C4-2B (cell line): ENCODE measurements at regions not wholly inside any gene's neighbourhood (a gene's known extent, or its start where the extent isn't known, plus 50 kb on each side); places are given as distances from the start of the nearest gene placed in this dataset.

Experiments used
- H3K27ac ChIP-seq: fragments of 450-650 bp; 2 replicates; pipeline ENCODE4 v1.5.1; 2017
- CTCF ChIP-seq: fragments of 450-650 bp; conservative IDR thresholded peaks from 2 replicates; pipeline ENCODE4 v1.5.1; 2017; ENCODE audit warnings: mild to moderate bottlenecking
- ZFX ChIP-seq: fragments of 450-650 bp; IDR thresholded peaks from 2 replicates; pipeline ENCODE4 v1.6.1; 2017

DNA sequence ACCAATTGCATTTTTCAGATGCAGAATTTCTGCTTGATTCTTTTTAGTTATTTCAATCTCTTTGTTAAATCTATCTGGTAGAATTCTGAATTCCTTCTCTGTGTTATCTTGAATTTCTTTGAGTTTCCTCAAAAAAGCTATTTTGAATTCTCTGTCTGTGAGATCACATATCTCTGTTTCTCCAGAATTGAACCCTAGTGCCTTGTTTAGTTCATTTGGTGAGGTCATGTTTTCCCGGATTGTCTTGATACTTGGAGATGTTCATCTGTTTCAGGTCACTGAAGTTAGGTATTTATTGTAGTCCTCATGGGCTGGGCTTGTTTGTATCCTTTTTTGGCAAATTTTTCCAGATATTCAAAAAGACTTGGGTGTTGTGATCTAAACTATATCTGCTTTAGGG is 202.9 kb upstream of the SERP2 start:
- no peak for TF ChIP-seq ZFX
- TF ChIP-seq CTCF: no peak
- H3K27ac ChIP-seq: no peak overlapping the region

DNA sequence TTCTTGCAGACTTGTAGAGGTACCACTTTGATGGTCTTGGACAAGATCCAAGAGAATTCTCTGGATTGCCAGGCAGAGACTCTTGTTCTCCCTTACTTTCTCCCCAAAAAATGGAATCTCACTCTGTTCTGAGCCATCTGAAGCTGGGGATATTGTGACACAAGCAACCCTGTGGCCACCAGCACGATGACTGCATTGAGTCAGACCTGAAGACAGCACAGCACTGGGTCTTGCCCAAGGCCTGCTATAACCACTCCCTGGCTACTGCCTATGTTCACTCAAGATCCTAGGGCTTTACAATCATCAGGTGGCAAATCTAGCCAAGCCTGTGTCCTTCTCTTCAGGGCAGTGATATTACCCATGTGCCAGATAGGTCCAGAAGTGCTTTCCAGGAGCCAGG is 202.5 kb upstream of the SERP2 start:
- H3K27ac ChIP-seq: no peak overlapping the region
- no peak for TF ChIP-seq CTCF
- TF ChIP-seq ZFX: no peak

DNA sequence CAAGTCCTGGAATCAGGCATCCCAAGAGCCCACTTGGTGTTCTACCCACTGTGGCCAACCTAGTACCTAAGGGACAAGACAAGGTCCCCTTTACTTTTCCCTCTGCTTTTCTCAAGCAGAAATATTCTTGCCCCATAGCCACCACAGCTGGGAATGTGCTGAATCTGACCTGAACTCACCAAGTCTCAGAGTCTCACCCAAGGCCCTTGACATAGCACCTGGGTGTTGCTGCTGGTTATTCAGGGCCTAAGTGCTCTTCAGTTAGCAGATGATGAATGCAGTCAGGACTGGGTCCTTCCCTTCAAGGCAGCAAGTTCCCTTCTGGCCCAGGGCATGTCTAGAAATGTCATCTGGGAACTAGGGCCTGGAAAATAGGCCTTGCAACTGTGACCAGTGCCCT is 201.8 kb upstream of the SERP2 start:
- TF ChIP-seq CTCF (no peak), ZFX (no peak)
- H3K27ac ChIP-seq: 0 out of 2 replicates have a peak overlapping the region, but pooled peaks have one; percentile 9

DNA sequence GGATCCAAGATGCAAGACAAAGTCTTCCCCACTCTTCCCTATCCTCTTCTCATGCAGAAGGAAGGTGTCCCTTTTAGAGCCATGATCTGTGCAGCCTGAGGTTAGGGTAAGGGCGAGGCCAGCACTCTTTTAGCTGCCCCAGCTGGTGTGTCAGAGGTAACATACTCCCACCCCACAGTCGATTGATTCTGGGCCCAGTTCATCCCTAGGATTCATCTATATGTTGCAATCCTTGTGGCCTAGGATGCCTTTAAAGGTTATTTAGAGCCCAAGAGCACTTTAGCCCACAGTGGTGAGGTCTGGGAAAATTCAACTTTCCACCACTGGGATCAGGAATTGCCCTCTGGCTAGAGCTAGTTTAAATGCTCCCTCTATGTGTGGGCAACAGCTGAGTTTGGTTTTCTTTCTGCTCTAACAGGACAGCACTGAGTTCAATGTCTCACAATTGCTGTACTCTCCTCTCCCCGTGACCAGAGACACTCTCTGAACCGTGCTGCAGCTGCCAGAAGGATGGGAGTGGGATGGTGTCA is 201.3 kb upstream of the SERP2 start:
- TF ChIP-seq CTCF: no peak
- TF ChIP-seq ZFX: no peak
- 0 out of 2 replicates have a peak overlapping the region, but pooled peaks have one; percentile 9 for H3K27ac ChIP-seq

- H3K27ac ChIP-seq: peak overlapping the region; percentile 4; the same call in 1 of the 2 replicates
- TF ChIP-seq ZFX: no peak
- no peak for TF ChIP-seq CTCF
These were observed 198.7 kb upstream of the SERP2 start for GRCh38 chr13:44174769-44175425.

- TF ChIP-seq CTCF: no peak
- no peak for TF ChIP-seq ZFX
- H3K27ac ChIP-seq: no peak overlapping the region
These were observed 197.5 kb upstream of the SERP2 start for GRCh38 chr13:44176173-44176572.

- H3K27ac ChIP-seq: no peak overlapping the region
- TF ChIP-seq CTCF (no peak), ZFX (no peak)
These were observed 192.6 kb upstream of the SERP2 start for GRCh38 chr13:44180876-44181536.
